HepG2 (cell line): ENCODE measurements at regions not wholly inside any gene's neighbourhood (a gene's known extent, or its start where the extent isn't known, plus 50 kb on each side); places are given as distances from the start of the nearest gene placed in this dataset.

ENCODE experiments used
- ATF7-NPFF ChIP-seq: sonication (generic); formaldehyde crosslinking; IDR thresholded peaks from 2 replicates; pipeline ENCODE4 v1.8.1; 2023; ENCODE audit warnings: mild to moderate bottlenecking, low read depth, missing genetic modification reagents, moderate library complexity
- GABPB1 ChIP-seq: IDR thresholded peaks from 2 replicates; pipeline ENCODE4 v1.6.1; 2016; ENCODE audit warnings: mild to moderate bottlenecking, missing genetic modification reagents, moderate library complexity, missing compliant biosample characterization
- MAFK ChIP-seq, 2 experiments: IDR thresholded peaks in 1 of 2; conservative IDR thresholded peaks in 1 of 2; 2 replicates each; pipeline ENCODE4 v1.6.1; 2011; ENCODE audit warnings: improper control_type of control experiment in 2 of 2, low read length in 2 of 2
- MBNL3 ChIP-seq: fragments of 250-450 bp; sonication (Bioruptor Pico); conservative IDR thresholded peaks from 2 replicates; pipeline ENCODE4 v1.8.0; 2022; ENCODE audit warnings: mild to moderate bottlenecking, inconsistent platforms
- RELA ChIP-seq: sonication (generic); formaldehyde crosslinking; IDR thresholded peaks from 2 replicates; pipeline ENCODE4 v1.4.0; 2020; ENCODE audit warnings: missing genetic modification reagents
- RORA ChIP-seq: sonication (generic); formaldehyde crosslinking; IDR thresholded peaks from 2 replicates; pipeline ENCODE4 v1.5.0; 2020; ENCODE audit warnings: mild to moderate bottlenecking, missing genetic modification reagents, moderate library complexity
- SATB2 ChIP-seq: sonication (generic); formaldehyde crosslinking; IDR thresholded peaks from 2 replicates; pipeline ENCODE4 v1.5.0; 2020; ENCODE audit warnings: missing genetic modification reagents
- SIN3B ChIP-seq: fragments of 150-350 bp; IDR thresholded peaks from 2 replicates; pipeline ENCODE4 v1.6.1; 2014; ENCODE audit warnings: low read length
- ZNF350 ChIP-seq: sonication (generic); formaldehyde crosslinking; IDR thresholded peaks from 2 replicates; pipeline ENCODE4 v1.4.0; 2020; ENCODE audit warnings: mild to moderate bottlenecking, low read depth, missing genetic modification reagents, borderline replicate concordance
- ZNF441 ChIP-seq: sonication (generic); formaldehyde crosslinking; IDR thresholded peaks from 2 replicates; pipeline ENCODE4 v1.7.0; 2021; ENCODE audit warnings: missing genetic modification reagents, borderline replicate concordance
- ZNF644 ChIP-seq: IDR thresholded peaks from 2 replicates; pipeline ENCODE4 v1.6.1; 2016; ENCODE audit warnings: low read depth
- ZZZ3 ChIP-seq: sonication (generic); formaldehyde crosslinking; IDR thresholded peaks from 2 replicates; pipeline ENCODE4 v1.4.0; 2020; ENCODE audit warnings: missing genetic modification reagents, mild to moderate bottlenecking, borderline replicate concordance
- TF ChIP-seq, protein P1 (sequence below): sonication (generic); formaldehyde crosslinking; IDR thresholded peaks from 2 replicates; pipeline ENCODE4 v1.5.0; 2020; ENCODE audit warnings: mild to moderate bottlenecking, missing genetic modification reagents, borderline replicate concordance
- TF ChIP-seq, protein P2 (sequence below): sonication (generic); formaldehyde crosslinking; IDR thresholded peaks from 2 replicates; pipeline ENCODE4 v1.5.0; 2020; ENCODE audit warnings: mild to moderate bottlenecking, missing genetic modification reagents, borderline replicate concordance
- TF ChIP-seq, protein P3 (sequence below): sonication (generic); formaldehyde crosslinking; IDR thresholded peaks from 2 replicates; pipeline ENCODE4 v1.4.0; 2020; ENCODE audit warnings: missing genetic modification reagents

DNA sequence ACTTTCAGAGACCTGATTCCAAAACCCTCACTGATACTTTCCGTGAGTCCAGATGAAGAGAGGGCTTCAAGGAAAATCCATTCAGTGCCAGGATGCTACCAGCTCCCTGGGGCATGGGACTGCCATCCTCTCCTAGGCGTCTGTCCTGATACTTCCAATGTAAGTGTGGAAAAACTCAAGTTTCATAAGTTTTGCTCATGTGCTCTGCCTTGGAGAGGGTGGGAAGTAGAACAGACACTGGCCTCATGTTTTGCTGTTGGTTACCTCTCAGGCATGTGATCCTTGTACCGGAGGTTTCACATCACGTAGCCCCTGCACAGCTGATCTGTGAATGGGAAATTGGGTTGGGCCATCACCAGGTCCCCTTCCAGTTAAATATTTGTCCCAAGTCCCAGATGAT, 517.1 kb downstream of the RPS24 start (continued):
- TF ChIP-seq RORA (CRISPR knock-in tag) (no peak), ZNF644 (CRISPR knock-in tag) (no peak; the same call in 1 of the 2 replicates), ATF7-NPFF (CRISPR knock-in tag) (no peak), MBNL3 (CRISPR knock-in tag) (no peak), SATB2 (peak; percentile 80; the same call in 1 of the 2 replicates), ZNF441 (peak; percentile 77; the same call in 1 of the 2 replicates), RELA (CRISPR knock-in tag) (no peak), ZZZ3 (no peak), MAFK (conservative IDR thresholded peaks at IDR 0.05 in 1 of 2, IDR thresholded peaks at IDR 0.05 in 1 of 2; ENCODE audit: low read length in 2 of 2) (no peak), SIN3B (no peak), GABPB1 (CRISPR knock-in tag) (peak; percentile 33; the same call in 1 of the 2 replicates), ZNF350 (CRISPR knock-in tag) (no peak)
- TF ChIP-seq, protein P1, sequence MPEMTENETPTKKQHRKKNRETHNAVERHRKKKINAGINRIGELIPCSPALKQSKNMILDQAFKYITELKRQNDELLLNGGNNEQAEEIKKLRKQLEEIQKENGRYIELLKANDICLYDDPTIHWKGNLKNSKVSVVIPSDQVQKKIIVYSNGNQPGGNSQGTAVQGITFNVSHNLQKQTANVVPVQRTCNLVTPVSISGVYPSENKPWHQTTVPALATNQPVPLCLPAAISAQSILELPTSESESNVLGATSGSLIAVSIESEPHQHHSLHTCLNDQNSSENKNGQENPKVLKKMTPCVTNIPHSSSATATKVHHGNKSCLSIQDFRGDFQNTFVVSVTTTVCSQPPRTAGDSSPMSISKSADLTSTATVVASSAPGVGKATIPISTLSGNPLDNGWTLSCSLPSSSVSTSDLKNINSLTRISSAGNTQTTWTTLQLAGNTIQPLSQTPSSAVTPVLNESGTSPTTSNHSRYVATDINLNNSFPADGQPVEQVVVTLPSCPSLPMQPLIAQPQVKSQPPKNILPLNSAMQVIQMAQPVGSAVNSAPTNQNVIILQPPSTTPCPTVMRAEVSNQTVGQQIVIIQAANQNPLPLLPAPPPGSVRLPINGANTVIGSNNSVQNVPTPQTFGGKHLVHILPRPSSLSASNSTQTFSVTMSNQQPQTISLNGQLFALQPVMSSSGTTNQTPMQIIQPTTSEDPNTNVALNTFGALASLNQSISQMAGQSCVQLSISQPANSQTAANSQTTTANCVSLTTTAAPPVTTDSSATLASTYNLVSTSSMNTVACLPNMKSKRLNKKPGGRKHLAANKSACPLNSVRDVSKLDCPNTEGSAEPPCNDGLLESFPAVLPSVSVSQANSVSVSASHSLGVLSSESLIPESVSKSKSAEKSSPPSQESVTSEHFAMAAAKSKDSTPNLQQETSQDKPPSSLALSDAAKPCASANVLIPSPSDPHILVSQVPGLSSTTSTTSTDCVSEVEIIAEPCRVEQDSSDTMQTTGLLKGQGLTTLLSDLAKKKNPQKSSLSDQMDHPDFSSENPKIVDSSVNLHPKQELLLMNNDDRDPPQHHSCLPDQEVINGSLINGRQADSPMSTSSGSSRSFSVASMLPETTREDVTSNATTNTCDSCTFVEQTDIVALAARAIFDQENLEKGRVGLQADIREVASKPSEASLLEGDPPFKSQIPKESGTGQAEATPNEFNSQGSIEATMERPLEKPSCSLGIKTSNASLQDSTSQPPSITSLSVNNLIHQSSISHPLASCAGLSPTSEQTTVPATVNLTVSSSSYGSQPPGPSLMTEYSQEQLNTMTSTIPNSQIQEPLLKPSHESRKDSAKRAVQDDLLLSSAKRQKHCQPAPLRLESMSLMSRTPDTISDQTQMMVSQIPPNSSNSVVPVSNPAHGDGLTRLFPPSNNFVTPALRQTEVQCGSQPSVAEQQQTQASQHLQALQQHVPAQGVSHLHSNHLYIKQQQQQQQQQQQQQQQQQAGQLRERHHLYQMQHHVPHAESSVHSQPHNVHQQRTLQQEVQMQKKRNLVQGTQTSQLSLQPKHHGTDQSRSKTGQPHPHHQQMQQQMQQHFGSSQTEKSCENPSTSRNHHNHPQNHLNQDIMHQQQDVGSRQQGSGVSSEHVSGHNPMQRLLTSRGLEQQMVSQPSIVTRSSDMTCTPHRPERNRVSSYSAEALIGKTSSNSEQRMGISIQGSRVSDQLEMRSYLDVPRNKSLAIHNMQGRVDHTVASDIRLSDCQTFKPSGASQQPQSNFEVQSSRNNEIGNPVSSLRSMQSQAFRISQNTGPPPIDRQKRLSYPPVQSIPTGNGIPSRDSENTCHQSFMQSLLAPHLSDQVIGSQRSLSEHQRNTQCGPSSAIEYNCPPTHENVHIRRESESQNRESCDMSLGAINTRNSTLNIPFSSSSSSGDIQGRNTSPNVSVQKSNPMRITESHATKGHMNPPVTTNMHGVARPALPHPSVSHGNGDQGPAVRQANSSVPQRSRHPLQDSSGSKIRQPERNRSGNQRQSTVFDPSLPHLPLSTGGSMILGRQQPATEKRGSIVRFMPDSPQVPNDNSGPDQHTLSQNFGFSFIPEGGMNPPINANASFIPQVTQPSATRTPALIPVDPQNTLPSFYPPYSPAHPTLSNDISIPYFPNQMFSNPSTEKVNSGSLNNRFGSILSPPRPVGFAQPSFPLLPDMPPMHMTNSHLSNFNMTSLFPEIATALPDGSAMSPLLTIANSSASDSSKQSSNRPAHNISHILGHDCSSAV (CRISPR knock-in tag): no peak
- TF ChIP-seq, protein P2, sequence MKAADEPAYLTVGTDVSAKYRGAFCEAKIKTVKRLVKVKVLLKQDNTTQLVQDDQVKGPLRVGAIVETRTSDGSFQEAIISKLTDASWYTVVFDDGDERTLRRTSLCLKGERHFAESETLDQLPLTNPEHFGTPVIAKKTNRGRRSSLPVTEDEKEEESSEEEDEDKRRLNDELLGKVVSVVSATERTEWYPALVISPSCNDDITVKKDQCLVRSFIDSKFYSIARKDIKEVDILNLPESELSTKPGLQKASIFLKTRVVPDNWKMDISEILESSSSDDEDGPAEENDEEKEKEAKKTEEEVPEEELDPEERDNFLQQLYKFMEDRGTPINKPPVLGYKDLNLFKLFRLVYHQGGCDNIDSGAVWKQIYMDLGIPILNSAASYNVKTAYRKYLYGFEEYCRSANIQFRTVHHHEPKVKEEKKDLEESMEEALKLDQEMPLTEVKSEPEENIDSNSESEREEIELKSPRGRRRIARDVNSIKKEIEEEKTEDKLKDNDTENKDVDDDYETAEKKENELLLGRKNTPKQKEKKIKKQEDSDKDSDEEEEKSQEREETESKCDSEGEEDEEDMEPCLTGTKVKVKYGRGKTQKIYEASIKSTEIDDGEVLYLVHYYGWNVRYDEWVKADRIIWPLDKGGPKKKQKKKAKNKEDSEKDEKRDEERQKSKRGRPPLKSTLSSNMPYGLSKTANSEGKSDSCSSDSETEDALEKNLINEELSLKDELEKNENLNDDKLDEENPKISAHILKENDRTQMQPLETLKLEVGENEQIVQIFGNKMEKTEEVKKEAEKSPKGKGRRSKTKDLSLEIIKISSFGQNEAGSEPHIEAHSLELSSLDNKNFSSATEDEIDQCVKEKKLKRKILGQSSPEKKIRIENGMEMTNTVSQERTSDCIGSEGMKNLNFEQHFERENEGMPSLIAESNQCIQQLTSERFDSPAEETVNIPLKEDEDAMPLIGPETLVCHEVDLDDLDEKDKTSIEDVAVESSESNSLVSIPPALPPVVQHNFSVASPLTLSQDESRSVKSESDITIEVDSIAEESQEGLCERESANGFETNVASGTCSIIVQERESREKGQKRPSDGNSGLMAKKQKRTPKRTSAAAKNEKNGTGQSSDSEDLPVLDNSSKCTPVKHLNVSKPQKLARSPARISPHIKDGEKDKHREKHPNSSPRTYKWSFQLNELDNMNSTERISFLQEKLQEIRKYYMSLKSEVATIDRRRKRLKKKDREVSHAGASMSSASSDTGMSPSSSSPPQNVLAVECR (CRISPR knock-in tag): peak; percentile 24; the same call in 1 of the 2 replicates
- TF ChIP-seq, protein P3, sequence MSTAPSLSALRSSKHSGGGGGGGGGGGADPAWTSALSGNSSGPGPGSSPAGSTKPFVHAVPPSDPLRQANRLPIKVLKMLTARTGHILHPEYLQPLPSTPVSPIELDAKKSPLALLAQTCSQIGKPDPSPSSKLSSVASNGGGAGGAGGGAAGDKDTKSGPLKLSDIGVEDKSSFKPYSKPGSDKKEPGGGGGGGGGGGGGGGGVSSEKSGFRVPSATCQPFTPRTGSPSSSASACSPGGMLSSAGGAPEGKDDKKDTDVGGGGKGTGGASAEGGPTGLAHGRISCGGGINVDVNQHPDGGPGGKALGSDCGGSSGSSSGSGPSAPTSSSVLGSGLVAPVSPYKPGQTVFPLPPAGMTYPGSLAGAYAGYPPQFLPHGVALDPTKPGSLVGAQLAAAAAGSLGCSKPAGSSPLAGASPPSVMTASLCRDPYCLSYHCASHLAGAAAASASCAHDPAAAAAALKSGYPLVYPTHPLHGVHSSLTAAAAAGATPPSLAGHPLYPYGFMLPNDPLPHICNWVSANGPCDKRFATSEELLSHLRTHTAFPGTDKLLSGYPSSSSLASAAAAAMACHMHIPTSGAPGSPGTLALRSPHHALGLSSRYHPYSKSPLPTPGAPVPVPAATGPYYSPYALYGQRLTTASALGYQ: peak; percentile 43; the same call in 1 of the 2 replicates
